Neural progenitor cell (in vitro differentiated cells): ENCODE measurements at regions not wholly inside any gene's neighbourhood (a gene's known extent, or its start where the extent isn't known, plus 50 kb on each side); places are given as distances from the start of the nearest gene placed in this dataset.

ENCODE experiments used
- DNase-seq: peaks from one replicate; pipeline ENCODE4 v3.0.0-alpha.2; 2016; ENCODE audit warnings: low spot score
- H2AFZ ChIP-seq: fragments of 200-600 bp; sonication (generic); replicated peaks from 2 replicates; pipeline ENCODE4 v1.6.1; 2016; ENCODE audit warnings: antibody characterized with exemption
- H3F3A ChIP-seq: fragments of 200-600 bp; sonication (generic); 2 replicates; pipeline ENCODE4 v1.6.1; 2016; ENCODE audit warnings: antibody characterized with exemption, low read depth
- H3K27ac ChIP-seq: fragments of 200-600 bp; sonication (generic); 2 replicates; pipeline ENCODE4 v1.5.1; 2016; ENCODE audit warnings: mild to moderate bottlenecking
- H3K27me3 ChIP-seq: fragments of 200-600 bp; sonication (generic); 2 replicates; pipeline ENCODE4 v1.6.1; 2016; ENCODE audit warnings: mild to moderate bottlenecking, moderate library complexity
- H3K36me3 ChIP-seq: fragments of 200-600 bp; sonication (generic); 2 replicates; pipeline ENCODE4 v1.5.1; 2016
- H3K4me1 ChIP-seq: fragments of 200-600 bp; sonication (generic); 2 replicates; pipeline ENCODE4 v1.6.1; 2016; ENCODE audit warnings: mixed run types
- H3K4me2 ChIP-seq: fragments of 200-600 bp; sonication (generic); 2 replicates; pipeline ENCODE4 v1.6.1; 2016
- H3K4me3 ChIP-seq: fragments of 200-600 bp; sonication (generic); 2 replicates; pipeline ENCODE4 v1.5.1; 2016
- H3K79me2 ChIP-seq: fragments of 200-600 bp; sonication (generic); 2 replicates; pipeline ENCODE4 v1.6.1; 2016; ENCODE audit warnings: low read depth
- H3K9ac ChIP-seq: fragments of 200-600 bp; sonication (generic); 2 replicates; pipeline ENCODE4 v1.6.1; 2016
- H3K9me3 ChIP-seq: fragments of 200-600 bp; sonication (generic); 2 replicates; pipeline ENCODE4 v1.5.1; 2016; ENCODE audit warnings: low read depth
- H4K20me1 ChIP-seq: fragments of 200-600 bp; sonication (generic); 2 replicates; pipeline ENCODE4 v1.6.1; 2016; ENCODE audit warnings: low read depth
- H3K27ac Mint-ChIP-seq: 3 replicates; pipeline ENCODE4 v1.8.0; 2021; ENCODE audit warnings: mixed read lengths
- H3K27me3 Mint-ChIP-seq: 2 replicates; pipeline ENCODE4 v1.8.0; 2022; ENCODE audit warnings: low read depth, mild to moderate bottlenecking, inconsistent platforms, moderate library complexity, mixed read lengths; ENCODE audit not compliant: insufficient read depth
- H3K36me3 Mint-ChIP-seq: 3 replicates; pipeline ENCODE4 v1.8.0; 2021; ENCODE audit warnings: mixed read lengths
- H3K4me1 Mint-ChIP-seq: 3 replicates; pipeline ENCODE4 v1.8.0; 2021; ENCODE audit warnings: mixed read lengths
- H3K4me3 Mint-ChIP-seq: 3 replicates; pipeline ENCODE4 v1.8.0; 2021; ENCODE audit warnings: mild to moderate bottlenecking, moderate library complexity, mixed read lengths
- H3K9me3 Mint-ChIP-seq: 3 replicates; pipeline ENCODE4 v1.8.0; 2020; ENCODE audit warnings: mixed read lengths
- CTCF ChIP-seq: fragments of 200-600 bp; sonication (generic); IDR thresholded peaks from 2 replicates; pipeline ENCODE4 v1.5.1; 2017; ENCODE audit warnings: antibody characterized with exemption, mild to moderate bottlenecking
- EZH2 ChIP-seq: fragments of 200-600 bp; sonication (generic); IDR thresholded peaks from 2 replicates; pipeline ENCODE4 v1.6.1; 2017; ENCODE audit warnings: antibody characterized with exemption, mild to moderate bottlenecking, moderate library complexity
- EZH2phosphoT487 ChIP-seq: fragments of 200-600 bp; sonication (generic); IDR thresholded peaks from 2 replicates; pipeline ENCODE4 v1.6.1; 2017; ENCODE audit warnings: antibody characterized with exemption

DNA sequence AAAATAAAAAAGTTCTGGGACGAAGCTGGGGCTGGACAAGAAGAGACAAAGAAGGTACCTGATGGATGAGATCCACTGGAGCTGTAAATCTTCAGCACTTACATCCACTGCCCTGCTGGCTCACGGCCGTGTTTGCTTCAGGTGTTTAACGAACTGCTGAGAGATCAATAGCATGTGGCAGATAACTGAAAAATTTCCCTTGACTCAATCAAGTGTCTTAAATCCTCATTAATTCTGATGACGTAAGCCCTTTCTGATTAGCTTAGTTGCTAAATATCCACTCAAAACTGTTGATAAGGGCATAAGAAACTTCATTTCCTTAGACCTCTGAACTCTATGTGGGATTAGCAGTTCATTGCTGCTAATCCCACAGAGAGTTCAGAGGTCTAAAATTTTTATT, 354.2 kb upstream of the HS3ST1 start:
- TF ChIP-seq EZH2 = no peak
- TF ChIP-seq EZH2phosphoT487 = no peak
- TF ChIP-seq CTCF = no peak
- H3K4me3 Mint-ChIP-seq = no peak overlapping the region
- H3K27ac Mint-ChIP-seq = no peak overlapping the region
- H3K9me3 Mint-ChIP-seq = no peaks in the 10 kb centered on the region
- H3F3A ChIP-seq = no peaks in the 10 kb centered on the region
- H3K36me3 Mint-ChIP-seq = no peaks in the 10 kb centered on the region
- no peak overlapping the region for H3K9ac ChIP-seq
- no peaks in the 10 kb centered on the region for H3K27me3 ChIP-seq
- no peaks in the 10 kb centered on the region for H3K36me3 ChIP-seq
- H3K79me2 ChIP-seq = no peaks in the 10 kb centered on the region
- no peaks in the 10 kb centered on the region for H3K4me1 Mint-ChIP-seq
- H3K9me3 ChIP-seq = no peaks in the 10 kb centered on the region
- no peaks in the 10 kb centered on the region for H3K27me3 Mint-ChIP-seq
- H2AFZ ChIP-seq = no peak overlapping the region
- no peak overlapping the region for H3K4me3 ChIP-seq
- H4K20me1 ChIP-seq = no peaks in the 10 kb centered on the region
- no peaks in the 10 kb centered on the region for H3K4me1 ChIP-seq
- DNase-seq = no peak
- no peak overlapping the region for H3K27ac ChIP-seq
- no peak overlapping the region for H3K4me2 ChIP-seq

DNA sequence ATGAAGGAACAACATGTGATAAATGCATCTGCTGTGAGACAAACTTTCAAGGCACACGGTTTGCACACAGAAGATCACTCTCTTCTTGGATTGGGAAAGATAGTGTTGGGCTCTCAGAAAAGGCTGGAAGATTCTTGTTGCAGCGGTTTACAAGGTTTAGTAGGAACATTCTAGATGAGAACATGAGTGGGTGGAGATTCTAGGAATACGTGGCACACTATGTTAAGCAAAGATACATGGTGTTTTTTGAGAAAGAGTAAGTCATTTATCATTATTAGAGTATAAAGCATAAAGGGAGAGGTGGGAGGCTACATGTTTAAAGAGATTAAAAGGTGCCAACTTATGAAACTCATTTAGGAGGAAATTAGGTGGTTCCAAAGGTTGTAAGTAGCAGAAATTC, 348.8 kb upstream of the HS3ST1 start:
- no peaks in the 10 kb centered on the region for H3K27me3 Mint-ChIP-seq
- Histone ChIP-seq H3K4me3 (no peak overlapping the region), H3K27me3 (no peaks in the 10 kb centered on the region), H3K36me3 (no peaks in the 10 kb centered on the region), H3K9me3 (no peaks in the 10 kb centered on the region), H3K4me2 (no peak overlapping the region), H3F3A (no peaks in the 10 kb centered on the region), H3K27ac (no peak overlapping the region), H3K79me2 (no peaks in the 10 kb centered on the region), H3K9ac (no peak overlapping the region), H4K20me1 (no peaks in the 10 kb centered on the region), H3K4me1 (no peaks in the 10 kb centered on the region), H2AFZ (no peak overlapping the region)
- H3K4me3 Mint-ChIP-seq = no peak overlapping the region
- H3K27ac Mint-ChIP-seq = no peak overlapping the region
- H3K36me3 Mint-ChIP-seq = no peaks in the 10 kb centered on the region
- H3K9me3 Mint-ChIP-seq = no peaks in the 10 kb centered on the region
- TF ChIP-seq EZH2phosphoT487 (no peak), EZH2 (no peak), CTCF (no peak)
- no peak for DNase-seq
- no peaks in the 10 kb centered on the region for H3K4me1 Mint-ChIP-seq

DNA sequence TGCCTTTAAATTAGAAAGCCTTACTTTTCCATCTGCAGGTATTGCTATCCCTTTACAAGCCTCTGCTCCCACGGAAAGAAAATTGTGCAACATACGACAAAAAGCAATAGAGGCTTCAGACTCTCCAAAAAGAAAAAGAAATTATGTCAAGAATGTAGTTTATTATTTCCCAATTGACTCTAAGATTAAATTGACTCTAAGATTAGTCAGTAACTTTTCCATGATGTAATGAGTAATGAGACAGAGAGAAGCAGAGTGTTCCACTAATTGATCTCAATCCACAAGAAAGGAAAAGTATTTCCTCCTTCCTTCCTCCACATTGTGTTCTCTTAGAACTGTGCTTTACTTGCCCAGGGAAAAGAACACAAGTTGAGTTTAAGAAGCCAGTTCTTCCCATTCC, 345.7 kb upstream of the HS3ST1 start:
- H3K36me3 Mint-ChIP-seq = no peaks in the 10 kb centered on the region
- H3K4me3 Mint-ChIP-seq = no peak overlapping the region
- H3F3A ChIP-seq = no peaks in the 10 kb centered on the region
- no peak overlapping the region for H3K27ac ChIP-seq
- no peaks in the 10 kb centered on the region for H3K79me2 ChIP-seq
- no peak overlapping the region for H3K27ac Mint-ChIP-seq
- H3K27me3 Mint-ChIP-seq = no peaks in the 10 kb centered on the region
- H3K9me3 ChIP-seq = no peaks in the 10 kb centered on the region
- TF ChIP-seq EZH2 = no peak
- TF ChIP-seq EZH2phosphoT487 = no peak
- no peak for TF ChIP-seq CTCF
- no peak for DNase-seq
- H3K27me3 ChIP-seq = no peaks in the 10 kb centered on the region
- H3K4me3 ChIP-seq = no peak overlapping the region
- no peaks in the 10 kb centered on the region for H3K9me3 Mint-ChIP-seq
- no peak overlapping the region for H2AFZ ChIP-seq
- H3K4me1 Mint-ChIP-seq = no peaks in the 10 kb centered on the region
- no peaks in the 10 kb centered on the region for H3K36me3 ChIP-seq
- no peak overlapping the region for H3K4me2 ChIP-seq
- no peaks in the 10 kb centered on the region for H4K20me1 ChIP-seq
- H3K9ac ChIP-seq = no peak overlapping the region
- H3K4me1 ChIP-seq = no peaks in the 10 kb centered on the region

GRCh38 chr4:11773798-11774197, 345.1 kb upstream of the HS3ST1 start:
- Mint-ChIP-seq H3K4me1 (no peaks in the 10 kb centered on the region), H3K27me3 (no peaks in the 10 kb centered on the region), H3K4me3 (no peak overlapping the region), H3K27ac (no peak overlapping the region), H3K9me3 (no peaks in the 10 kb centered on the region), H3K36me3 (no peaks in the 10 kb centered on the region)
- Histone ChIP-seq H3K27ac (no peak overlapping the region), H3K9ac (no peak overlapping the region), H3K9me3 (no peaks in the 10 kb centered on the region), H3K4me2 (no peak overlapping the region), H3K79me2 (no peaks in the 10 kb centered on the region), H3K36me3 (no peaks in the 10 kb centered on the region), H3K4me3 (no peak overlapping the region), H3K27me3 (no peaks in the 10 kb centered on the region), H3K4me1 (no peaks in the 10 kb centered on the region), H3F3A (no peaks in the 10 kb centered on the region), H2AFZ (no peak overlapping the region), H4K20me1 (no peaks in the 10 kb centered on the region)
- no peak for DNase-seq
- TF ChIP-seq EZH2phosphoT487 (no peak), EZH2 (no peak), CTCF (no peak)
